Ovary (tissue), 7 donors: ENCODE measurements at regions not wholly inside any gene's neighbourhood (a gene's known extent, or its start where the extent isn't known, plus 50 kb on each side); places are given as distances from the start of the nearest gene placed in this dataset.

ENCODE experiments used
- DNase-seq, 5 donors: peaks; one replicate each; pipeline ENCODE4 v3.0.0-alpha.2; 2019 to 2020
- H3K27ac ChIP-seq, 2 donors: fragments of 200-600 bp; one replicate each; pipeline versions ENCODE4 v1.5.1 to v1.8.0; 2019 to 2022
- H3K27me3 ChIP-seq: fragments of 200-600 bp; one replicate; pipeline ENCODE4 v1.8.0; 2022
- H3K36me3 ChIP-seq: fragments of 200-600 bp; sonication (generic); one replicate; pipeline ENCODE4 v1.5.1; 2019
- H3K4me1 ChIP-seq: one replicate; pipeline ENCODE4 v1.8.1; 2013; ENCODE audit warnings: mild to moderate bottlenecking, moderate library complexity; ENCODE audit not compliant: insufficient read depth
- H3K4me3 ChIP-seq: fragments of 200-600 bp; sonication (generic); one replicate; pipeline ENCODE4 v1.5.1; 2017
- H3K9me3 ChIP-seq, 2 donors: fragments of 200-600 bp in 1 of 2; sonication (generic) in 1 of 2; one replicate each; pipeline versions ENCODE4 v1.5.1 to v1.8.1; 2013 to 2019; ENCODE audit warnings: mild to moderate bottlenecking in 1 of 2, moderate library complexity in 1 of 2
- EP300 ChIP-seq: sonication (generic); formaldehyde crosslinking; IDR thresholded peaks from one replicate; pipeline ENCODE4 v1.6.1; 2017; ENCODE audit warnings: antibody characterized with exemption
- POLR2A ChIP-seq: fragments of 450-650 bp; IDR thresholded peaks from one replicate; pipeline ENCODE4 v1.6.1; 2017; ENCODE audit warnings: antibody characterized with exemption, mild to moderate bottlenecking, moderate library complexity
- WGBS, 3 donors: extraction: QIAGEN DNeasy Blood & Tissue Kit in 1 of 3; methylation state at CpG; one replicate each; pipeline versions ENCODE4 v1.1.5 to v1.1.7; 2013 to 2017; 5-methylcytosine and 5-hydroxymethylcytosine counted together
- intact Hi-C, 4 donors: fragments of 100-400 bp; cut with DNase I; formaldehyde crosslinking; loops; one replicate each; pipeline versions ENCODE4 v1.11.0 to v1.15.1; 2022 to 2023
- TF ChIP-seq, protein P1 (sequence below), 3 donors: fragments of 450-650 bp in 2 of 3; fragments of 200-600 bp in 1 of 3; IDR thresholded peaks; one replicate each; pipeline versions ENCODE4 v1.5.1 to v1.8.0; 2016 to 2022; ENCODE audit warnings: antibody characterized with exemption in 3 of 3, mild to moderate bottlenecking in 1 of 3
- donor health status: DM: no; HTN: no; CAD: no; lungs with moderate emphysema.
- donor health status: DM: no; HTN: no; CAD: no.
- donor health status: Bipolar disorder and iron deficiency.
- donor health status: DM: no; HTN: no; CAD: no.
- donor health status: DM: yes; HTN: yes; CAD: no.

- Histone ChIP-seq H3K4me3 (no peak overlapping the region), H3K9me3 (no peaks in the 10 kb centered on the region), H3K27ac (no peak overlapping the region), H3K4me1 (peaks cover 7% of the 10 kb centered on the region), H3K27me3 (no peaks in the 10 kb centered on the region), H3K36me3 (no peaks in the 10 kb centered on the region)
- no peak for DNase-seq
- 77 to 84% (median 78%) methylated on average over 4 of the region's 4 CpGs for WGBS, 3 donors
- intact Hi-C loops, result loop anchor here in 1 of 4 donors (5.0 kb wide), 1 partner anchor 1956 kb away; no protein-coding TSS in a partner anchor
- TF ChIP-seq, protein P1, sequence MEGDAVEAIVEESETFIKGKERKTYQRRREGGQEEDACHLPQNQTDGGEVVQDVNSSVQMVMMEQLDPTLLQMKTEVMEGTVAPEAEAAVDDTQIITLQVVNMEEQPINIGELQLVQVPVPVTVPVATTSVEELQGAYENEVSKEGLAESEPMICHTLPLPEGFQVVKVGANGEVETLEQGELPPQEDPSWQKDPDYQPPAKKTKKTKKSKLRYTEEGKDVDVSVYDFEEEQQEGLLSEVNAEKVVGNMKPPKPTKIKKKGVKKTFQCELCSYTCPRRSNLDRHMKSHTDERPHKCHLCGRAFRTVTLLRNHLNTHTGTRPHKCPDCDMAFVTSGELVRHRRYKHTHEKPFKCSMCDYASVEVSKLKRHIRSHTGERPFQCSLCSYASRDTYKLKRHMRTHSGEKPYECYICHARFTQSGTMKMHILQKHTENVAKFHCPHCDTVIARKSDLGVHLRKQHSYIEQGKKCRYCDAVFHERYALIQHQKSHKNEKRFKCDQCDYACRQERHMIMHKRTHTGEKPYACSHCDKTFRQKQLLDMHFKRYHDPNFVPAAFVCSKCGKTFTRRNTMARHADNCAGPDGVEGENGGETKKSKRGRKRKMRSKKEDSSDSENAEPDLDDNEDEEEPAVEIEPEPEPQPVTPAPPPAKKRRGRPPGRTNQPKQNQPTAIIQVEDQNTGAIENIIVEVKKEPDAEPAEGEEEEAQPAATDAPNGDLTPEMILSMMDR (IDR thresholded peaks at IDR 0.05), result no peak
- TF ChIP-seq POLR2A (no peak), EP300 (no peak)
Measured at GRCh38 chr5:38723426-38723825, 122.4 kb upstream of the OSMR start.

- TF ChIP-seq POLR2A (no peak), EP300 (no peak)
- TF ChIP-seq, protein P1 (IDR thresholded peaks at IDR 0.05), result no peak
- intact Hi-C loops, result loop anchor here in 1 of 4 donors (5.0 kb wide), 1 partner anchor 1957 kb away; no protein-coding TSS in a partner anchor
- Histone ChIP-seq H3K4me1 (peaks cover 4% of the 10 kb centered on the region), H3K9me3 (no peaks in the 10 kb centered on the region), H3K27ac (no peak overlapping the region), H3K36me3 (no peaks in the 10 kb centered on the region), H3K27me3 (no peaks in the 10 kb centered on the region), H3K4me3 (no peak overlapping the region)
- no peak for DNase-seq
- WGBS, 3 donors, result 91 to 98% (median 97%) methylated on average over 2 of the region's 2 CpGs
Measured at GRCh38 chr5:38724301-38725030, 121.3 kb upstream of the OSMR start.

DNA sequence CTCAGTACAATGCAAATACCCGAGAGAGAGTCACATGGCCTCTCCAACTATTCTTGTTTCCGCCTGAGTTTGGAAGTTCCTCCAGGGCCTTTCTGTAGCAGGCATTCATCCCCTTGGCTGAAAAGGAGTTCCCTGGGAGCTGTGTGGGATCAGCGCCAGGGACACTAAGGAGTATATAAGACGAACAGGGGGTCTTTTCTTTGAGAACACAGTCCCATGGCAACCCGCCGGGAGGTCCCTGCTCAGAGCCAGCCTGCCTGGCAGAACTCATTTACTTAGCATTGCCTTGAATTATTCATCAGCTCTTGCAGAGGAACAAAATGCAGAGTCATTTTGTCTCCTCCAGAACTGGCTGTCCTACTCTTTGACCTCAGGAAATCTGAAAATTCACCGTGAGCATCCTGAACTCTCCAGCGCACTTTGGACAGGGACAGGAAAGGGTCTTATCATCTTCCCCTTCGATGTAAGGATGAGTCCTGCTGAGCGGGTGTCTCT, 120.4 kb upstream of the OSMR start:
- intact Hi-C loops, result no loop called here
- no peak for DNase-seq
- no peak overlapping the region for H3K4me3 ChIP-seq
- H3K27ac ChIP-seq, result no peak overlapping the region
- 70 to 85% (median 81%) methylated on average over 10 of the region's 10 CpGs for WGBS, 3 donors
- no peaks in the 10 kb centered on the region for H3K27me3 ChIP-seq
- no peaks in the 10 kb centered on the region for H3K36me3 ChIP-seq
- peaks cover 4% of the 10 kb centered on the region for H3K4me1 ChIP-seq
- TF ChIP-seq, protein P1 (IDR thresholded peaks at IDR 0.05), result no peak
- no peak for TF ChIP-seq POLR2A
- no peak for TF ChIP-seq EP300
- H3K9me3 ChIP-seq, result no peaks in the 10 kb centered on the region

- no peak for TF ChIP-seq POLR2A
- no peak for TF ChIP-seq EP300
- TF ChIP-seq, protein P1 (IDR thresholded peaks at IDR 0.05), result no peak
- Histone ChIP-seq H3K4me1 (peaks cover 4% of the 10 kb centered on the region), H3K27me3 (no peaks in the 10 kb centered on the region), H3K27ac (no peak overlapping the region), H3K4me3 (no peak overlapping the region), H3K36me3 (no peaks in the 10 kb centered on the region), H3K9me3 (no peaks in the 10 kb centered on the region)
- WGBS, 3 donors, result 83 to 100% (median 97%) methylated on average over 3 of the region's 3 CpGs
- intact Hi-C loops, result no loop called here
- DNase-seq, result no peak
Measured at GRCh38 chr5:38726279-38726678, 119.5 kb upstream of the OSMR start.
